Caki2 (cell line): ENCODE measurements at regions not wholly inside any gene's neighbourhood (a gene's known extent, or its start where the extent isn't known, plus 50 kb on each side); places are given as distances from the start of the nearest gene placed in this dataset.

Source experiments
- DNase-seq: peaks from one replicate; pipeline ENCODE4 v3.0.0-alpha.2; 2015; ENCODE audit warnings: low read depth
- in situ Hi-C: cut with HindIII; loops from 2 replicates; pipeline ENCODE4 v1.10.0; 2016; ENCODE audit warnings: low sequenced_read_pairs, low pct_unique_long_range_greater_than_20kb, mixed read lengths

DNA sequence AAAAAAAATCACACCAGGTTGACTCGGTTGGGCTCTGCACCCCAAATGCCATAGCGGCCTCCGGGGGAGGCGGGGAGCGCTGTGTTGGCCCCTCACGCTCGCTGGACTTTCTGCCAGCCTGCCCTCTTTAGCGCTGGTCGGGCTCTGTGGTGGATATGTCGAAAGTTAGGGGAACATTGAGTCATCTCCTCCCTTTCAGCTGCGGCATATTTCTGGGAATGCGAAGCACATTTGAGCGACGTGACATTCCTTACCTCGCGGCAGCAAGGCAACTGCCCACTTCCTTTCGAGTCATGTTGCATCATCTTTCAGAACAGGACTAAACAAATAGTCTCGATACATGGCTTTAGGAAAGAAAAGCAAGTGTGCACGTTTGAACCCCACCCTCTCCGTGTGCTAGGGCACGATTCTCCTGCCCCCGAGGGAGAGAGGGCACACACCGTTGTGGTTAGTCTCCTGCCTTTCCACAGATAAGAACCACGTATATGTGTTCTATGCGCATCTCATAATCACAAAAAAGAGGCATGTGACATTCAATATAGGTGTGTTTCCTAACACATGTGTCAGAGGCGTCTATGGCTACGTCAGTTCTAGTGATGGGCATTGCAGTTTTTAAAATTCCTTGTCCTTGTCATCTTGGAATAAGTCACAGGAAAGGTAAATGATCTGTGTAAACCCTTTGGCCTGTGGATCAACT, 105.9 kb upstream of the SLC45A1 start:
- in situ Hi-C loops: no loop called here
- DNase-seq: peak; percentile 67

DNA sequence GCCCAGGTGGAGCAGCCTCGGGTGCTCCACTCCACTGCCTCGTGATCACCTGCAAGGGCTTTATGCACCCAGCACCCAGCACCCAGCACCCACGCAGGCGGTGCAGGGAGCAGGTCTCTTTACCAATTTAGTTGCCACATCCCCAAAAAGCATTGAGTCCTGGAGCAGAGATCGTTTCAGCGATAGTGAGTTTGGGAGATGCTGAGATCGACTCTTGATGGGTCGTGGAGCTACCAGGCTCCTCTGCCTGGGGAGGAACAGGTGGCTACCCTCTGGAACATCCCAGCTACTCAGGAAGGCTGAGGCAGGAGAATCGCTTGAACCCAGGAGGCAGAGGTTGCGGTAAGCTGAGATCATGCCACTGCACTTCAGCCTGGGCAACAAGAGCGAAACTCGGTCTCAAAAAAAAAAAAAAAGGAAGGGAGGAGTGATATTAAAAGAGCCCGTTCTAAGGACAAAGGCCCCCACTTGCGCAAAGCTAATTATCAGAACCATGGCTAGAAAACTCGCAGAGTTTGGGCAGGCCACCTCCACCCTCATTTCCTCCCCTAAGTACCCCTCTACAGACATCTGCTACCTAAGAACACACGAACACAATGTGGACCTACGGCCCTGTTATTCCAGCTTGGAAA, 106.5 kb upstream of the SLC45A1 start:
- in situ Hi-C loops: no loop called here
- no peak for DNase-seq

DNA sequence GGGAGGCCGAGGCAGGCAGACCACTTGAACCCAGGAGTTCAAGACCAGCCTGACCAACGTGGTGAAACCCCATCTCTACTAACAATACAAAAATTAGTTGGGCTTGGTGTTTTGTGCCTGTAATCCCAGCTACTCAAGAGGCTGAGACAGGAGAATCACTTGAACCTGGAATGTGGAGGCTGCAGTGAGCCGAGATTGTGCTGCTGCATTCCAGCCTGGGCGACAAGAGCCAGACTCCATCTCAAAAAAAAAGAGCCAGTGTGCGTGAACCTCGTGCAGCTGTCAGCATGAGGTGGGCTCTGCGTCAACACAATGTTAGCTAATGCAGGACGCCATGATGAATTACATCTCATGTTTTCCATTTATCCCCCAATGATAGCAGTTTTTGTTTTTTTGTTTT, 110.7 kb upstream of the SLC45A1 start:
- DNase-seq: no peak
- in situ Hi-C loops: loop anchor here (10.0 kb wide), 1 partner anchor 98 kb away; no protein-coding TSS in a partner anchor

- in situ Hi-C loops: loop anchor here (10.0 kb wide), 1 partner anchor 98 kb away; no protein-coding TSS in a partner anchor
- DNase-seq: no peak
These were observed 111.5 kb upstream of the SLC45A1 start for GRCh38 chr1:8206391-8206790.

- in situ Hi-C loops: loop anchor here (10.0 kb wide), 1 partner anchor 99 kb away; no protein-coding TSS in a partner anchor
- no peak for DNase-seq
These were observed 112.1 kb upstream of the SLC45A1 start for GRCh38 chr1:8205771-8206170.

- in situ Hi-C loops: loop anchor here (10.0 kb wide), 1 partner anchor 100 kb away; no protein-coding TSS in a partner anchor
- no peak for DNase-seq
These were observed 113.1 kb upstream of the SLC45A1 start for GRCh38 chr1:8204826-8205225.

DNA sequence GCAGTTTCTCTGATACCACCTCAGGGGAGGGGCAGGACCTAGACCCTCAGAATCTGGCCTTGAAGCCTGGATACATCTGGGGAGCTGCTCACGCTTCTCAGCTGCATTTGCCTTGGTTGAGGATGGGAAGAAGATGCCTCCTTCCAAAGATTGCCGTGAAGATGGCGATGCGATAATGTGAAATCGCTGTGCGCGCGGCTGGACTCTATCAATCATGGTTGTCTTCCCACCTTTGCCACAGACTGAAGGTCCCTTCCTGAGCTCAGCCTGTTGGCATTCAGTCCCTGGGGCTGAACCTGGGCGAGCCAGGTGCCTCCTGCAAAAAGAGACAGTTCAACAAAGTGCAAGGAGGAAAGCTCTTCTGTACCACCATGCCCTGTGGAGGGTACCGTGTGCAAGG, 114.4 kb upstream of the SLC45A1 start:
- in situ Hi-C loops: loop anchor here (10.0 kb wide), 1 partner anchor 101 kb away; no protein-coding TSS in a partner anchor
- DNase-seq: no peak

DNA sequence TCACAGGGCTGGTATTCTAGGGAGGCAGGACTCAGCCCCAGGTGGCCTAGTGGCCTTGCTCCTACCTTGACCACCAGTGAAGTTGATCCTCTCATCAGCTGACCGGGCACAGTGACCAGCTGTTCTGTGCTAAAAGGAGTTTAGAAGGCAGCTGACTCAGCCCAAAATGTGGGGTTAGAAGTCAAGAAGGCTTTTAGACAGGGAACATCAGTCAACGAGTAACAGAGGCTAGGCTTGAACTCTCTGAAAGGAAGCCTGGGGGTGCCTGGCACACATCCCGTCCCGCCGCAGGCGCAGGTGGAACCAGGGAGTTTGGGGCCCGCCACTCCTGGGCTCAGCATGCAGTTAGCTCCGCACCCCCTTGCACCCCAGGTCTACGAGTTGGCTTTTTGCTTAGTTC, 114.9 kb upstream of the SLC45A1 start:
- DNase-seq: no peak
- in situ Hi-C loops: loop anchor here (10.0 kb wide), 1 partner anchor 102 kb away; no protein-coding TSS in a partner anchor

DNA sequence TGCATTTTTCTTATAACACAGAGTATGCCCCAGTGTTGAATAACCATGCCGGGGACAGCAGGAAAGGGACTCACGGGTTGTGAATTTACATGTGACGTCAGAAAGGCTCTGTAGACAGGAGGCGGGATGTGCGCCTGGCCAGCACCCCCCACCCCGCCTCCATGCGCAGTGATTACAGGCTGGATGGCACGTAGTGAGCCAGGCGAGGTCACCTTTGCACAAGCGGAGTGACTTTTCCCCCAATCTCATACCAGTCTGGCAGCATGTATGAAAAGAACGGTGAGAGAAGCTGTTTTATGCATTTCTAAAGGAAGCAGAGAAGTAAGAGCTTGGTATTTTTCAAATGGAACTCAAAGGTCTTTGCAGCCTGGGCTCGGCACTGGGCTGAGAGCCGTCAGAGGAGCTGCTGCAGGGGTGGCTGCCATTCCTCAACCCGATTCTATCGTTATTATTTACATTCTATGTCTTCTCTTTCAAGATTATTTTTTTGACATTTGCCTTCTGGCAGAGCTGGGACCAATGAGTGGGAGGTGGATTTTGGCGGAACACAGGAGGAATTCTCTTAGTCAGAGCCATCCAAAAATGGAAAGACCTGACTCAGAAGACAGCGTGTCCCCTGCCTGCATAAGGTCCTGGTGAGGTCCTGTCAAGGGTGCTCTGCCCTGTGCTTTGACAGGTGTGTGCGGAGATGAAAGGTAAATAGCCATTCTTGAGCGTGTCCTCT, 115.6 kb upstream of the SLC45A1 start:
- DNase-seq: peak; percentile 91
- in situ Hi-C loops: loop anchor here (10.0 kb wide), 1 partner anchor 102 kb away; no protein-coding TSS in a partner anchor

GRCh38 chr1:8201331-8201861, 116.5 kb upstream of the SLC45A1 start:
- in situ Hi-C loops: loop anchor here (10.0 kb wide), 1 partner anchor 103 kb away; no protein-coding TSS in a partner anchor
- peak; percentile 54 for DNase-seq

DNA sequence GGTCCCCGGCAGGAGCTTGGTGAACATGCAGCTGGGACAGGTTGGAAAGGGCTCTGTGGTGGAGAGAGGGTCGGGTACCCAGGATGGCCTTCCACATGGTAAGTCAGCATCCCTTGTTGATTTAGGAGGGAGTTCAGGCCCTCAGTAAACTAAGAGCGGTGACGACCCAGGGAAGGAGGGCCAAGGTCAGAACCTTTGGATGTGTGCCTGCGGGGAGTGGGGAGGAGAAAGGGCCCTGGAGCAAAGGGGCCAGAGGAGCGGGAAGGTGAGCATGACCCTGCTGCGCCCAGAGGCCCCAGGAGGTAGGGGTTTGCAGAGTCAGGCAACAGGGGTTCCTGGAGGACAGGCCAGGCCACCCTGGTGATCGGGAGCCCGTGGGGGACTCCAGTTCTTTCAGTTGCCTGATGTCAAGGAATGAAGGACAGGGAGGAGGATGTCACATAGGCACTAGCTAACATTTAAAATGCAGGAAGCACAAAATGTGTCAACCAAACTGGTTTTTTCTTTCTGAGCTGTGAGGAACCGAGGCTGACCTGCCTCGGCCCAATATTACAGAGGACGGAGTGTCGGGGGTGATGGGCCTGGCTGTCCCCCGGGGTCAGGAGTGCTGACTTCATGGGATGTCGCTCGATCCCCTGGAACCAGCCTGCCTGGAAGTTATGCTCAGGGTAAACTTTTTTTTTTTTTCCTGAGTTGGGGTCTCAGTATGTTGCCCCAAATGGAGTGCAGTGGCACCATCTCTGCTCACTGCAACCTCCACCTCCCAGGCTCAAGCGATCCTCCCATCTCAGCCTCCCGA, 117.4 kb upstream of the SLC45A1 start:
- in situ Hi-C loops: loop anchor here (10.0 kb wide), 1 partner anchor 104 kb away; no protein-coding TSS in a partner anchor
- no peak for DNase-seq

GRCh38 chr1:8198522-8198921, 119.4 kb upstream of the SLC45A1 start:
- DNase-seq: no peak
- in situ Hi-C loops: no loop called here

DNA sequence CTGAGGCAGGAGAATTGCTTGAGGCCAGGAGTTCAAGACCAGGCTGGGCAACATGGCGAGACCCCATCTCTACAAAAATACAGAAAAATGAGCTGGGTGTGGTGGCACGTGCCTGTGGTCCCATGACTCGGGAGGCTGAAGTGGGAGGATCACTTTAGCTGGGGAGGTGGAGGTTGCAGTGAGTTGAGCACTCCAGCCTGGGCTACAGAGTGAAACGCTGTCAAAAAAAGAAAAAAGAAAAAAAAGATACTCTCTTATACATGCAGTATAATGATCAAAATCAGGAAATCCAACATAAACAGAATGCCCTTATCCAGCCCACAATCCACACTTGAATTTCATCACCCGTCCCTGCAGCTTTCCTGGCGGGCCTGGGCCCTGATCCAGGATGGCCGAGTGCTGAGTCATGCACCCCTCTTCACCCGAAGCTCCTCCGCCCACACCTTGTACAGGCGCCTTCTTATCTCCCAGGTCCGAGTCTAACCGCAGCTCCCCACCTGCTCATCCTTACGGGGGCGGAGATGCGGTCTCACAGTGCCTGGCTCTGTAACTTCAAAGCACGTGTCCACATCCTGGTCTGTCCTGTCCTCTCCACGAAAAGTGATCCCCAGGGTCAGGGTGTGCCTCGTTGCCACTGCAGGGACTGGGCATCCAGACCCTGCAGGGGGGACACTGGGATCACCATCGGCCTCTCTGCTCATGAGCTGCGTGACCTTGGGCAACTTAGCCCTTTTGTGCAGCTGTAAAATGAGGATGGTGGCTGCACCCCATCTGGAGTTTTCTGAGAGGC, 120.2 kb upstream of the SLC45A1 start:
- DNase-seq: peak; percentile 93
- in situ Hi-C loops: no loop called here

- peak; percentile 59 for DNase-seq
These were observed 123.3 kb upstream of the SLC45A1 start for GRCh38 chr1:8194481-8195227.

DNA sequence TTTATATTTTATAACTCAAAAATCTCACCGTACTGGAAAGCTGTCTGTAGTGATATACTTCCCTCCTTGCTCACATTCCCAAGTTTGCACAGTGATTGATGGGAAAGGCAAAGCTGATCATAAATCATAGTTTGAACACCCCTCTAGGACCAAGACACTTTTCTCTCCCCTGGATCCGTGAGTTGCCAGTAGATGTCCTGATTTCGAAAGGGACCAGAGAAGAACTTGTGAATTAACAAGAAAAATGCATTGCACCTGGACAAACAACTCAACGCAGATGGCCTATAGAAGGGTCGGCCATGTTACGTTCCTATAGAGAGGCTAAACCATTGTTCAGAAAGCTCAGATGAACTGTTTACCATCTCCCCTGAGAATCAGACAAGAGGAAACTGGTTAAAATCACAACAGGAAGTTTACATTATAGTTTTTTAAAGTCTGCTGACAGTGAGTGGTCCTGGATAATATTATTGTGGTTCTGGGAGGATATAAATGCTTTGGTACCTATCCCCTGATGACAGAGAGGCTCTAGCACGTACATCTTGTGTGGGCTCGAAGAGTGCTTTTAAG, 124.0 kb upstream of the SLC45A1 start:
- DNase-seq: no peak
- in situ Hi-C loops: no loop called here

More at GRCh38 chr1:8194481-8195227, 123.3 kb upstream of the SLC45A1 start:
- in situ Hi-C loops: no loop called here

GRCh38 chr1:8191474-8191873, 126.4 kb upstream of the SLC45A1 start:
- in situ Hi-C loops: no loop called here
- DNase-seq: no peak
